Testis (tissue), 2 donors: ENCODE measurements at regions not wholly inside any gene's neighbourhood (a gene's known extent, or its start where the extent isn't known, plus 50 kb on each side); places are given as distances from the start of the nearest gene placed in this dataset.

Experiments used
- CTCF ChIP-seq, 3 experiments: fragments of 450-650 bp in 2 of 3; fragments of 200-600 bp in 1 of 3; sonication (generic) in 1 of 3; IDR thresholded peaks; one replicate each; pipeline ENCODE4 v1.5.1; 2016 to 2019; ENCODE audit warnings: antibody characterized with exemption in 3 of 3, mild to moderate bottlenecking in 2 of 3, moderate library complexity in 1 of 3
- POLR2A ChIP-seq: fragments of 450-650 bp; IDR thresholded peaks from one replicate; pipeline ENCODE4 v1.6.1; 2017; ENCODE audit warnings: antibody characterized with exemption, mild to moderate bottlenecking, moderate library complexity

DNA sequence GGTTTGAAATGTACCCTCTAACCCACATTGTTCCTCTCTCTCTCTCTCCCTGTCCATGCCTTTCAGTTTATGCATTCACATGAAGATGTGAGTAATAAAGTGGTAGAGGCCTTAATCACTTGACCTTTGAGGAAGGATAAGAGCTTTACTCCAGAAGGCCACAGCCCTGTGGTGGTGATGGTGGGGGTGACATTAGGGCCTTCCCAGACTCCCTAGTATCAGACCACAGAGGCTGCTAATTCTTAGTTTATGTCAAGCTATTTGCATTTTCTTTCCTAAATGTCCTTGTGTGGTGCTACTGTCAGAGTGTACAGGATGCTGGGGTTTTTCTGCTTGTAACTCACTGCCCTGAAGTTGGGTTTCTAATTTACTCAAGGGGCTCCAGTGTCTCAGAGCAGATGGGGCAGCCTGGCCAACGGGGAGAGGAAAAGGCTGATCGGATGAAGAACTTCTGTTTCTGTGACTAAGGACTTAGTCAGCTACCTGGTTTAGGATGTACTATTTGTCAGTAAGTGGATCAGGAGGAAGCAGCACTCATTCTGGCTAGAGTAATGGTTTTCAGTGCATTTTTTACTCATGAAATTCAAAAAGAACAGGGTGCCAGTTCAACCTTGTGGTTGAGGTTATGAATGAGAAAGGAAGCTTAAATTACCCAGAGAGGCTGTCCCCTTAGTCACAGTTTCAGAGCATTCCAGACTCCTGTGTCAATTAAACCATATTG is 509.6 kb upstream of the DIPK2B start:
- no peak for TF ChIP-seq CTCF (IDR thresholded peaks at IDR 0.05)
- no peak for TF ChIP-seq POLR2A
